GM19240 (cell line): ENCODE measurements at regions not wholly inside any gene's neighbourhood (a gene's known extent, or its start where the extent isn't known, plus 50 kb on each side); places are given as distances from the start of the nearest gene placed in this dataset.
"Not testable (repeated sequence)": the region's sequence is repeated elsewhere in the genome, so short reads cannot be mapped to it uniquely, and the experiment has no call there.

Experiments used
- DNase-seq: peaks from one replicate; pipeline ENCODE4 v3.0.0; 2011; ENCODE audit warnings: low spot score; ENCODE audit not compliant: insufficient read length

DNA sequence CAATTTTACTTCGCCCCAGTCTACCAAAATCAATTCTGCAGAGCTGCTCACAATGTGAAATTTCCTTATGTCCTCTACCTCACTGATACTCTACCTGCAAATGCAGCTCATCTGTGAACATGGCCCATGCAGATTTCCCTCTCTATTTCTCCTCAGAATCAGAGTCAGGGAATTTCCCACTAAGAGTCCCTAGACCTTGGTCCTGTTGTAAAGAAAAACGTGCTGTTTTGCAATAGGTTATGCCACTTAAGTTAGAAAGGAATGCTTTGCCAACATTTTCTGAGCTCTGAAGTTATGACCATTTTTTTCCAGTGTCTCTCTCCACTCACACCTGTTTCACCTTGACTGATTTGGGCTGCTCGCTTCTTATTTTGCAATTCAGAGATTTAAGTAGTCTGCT lies 524.0 kb downstream of the TTLL7 start:
- not testable (repeated sequence) for DNase-seq

DNA sequence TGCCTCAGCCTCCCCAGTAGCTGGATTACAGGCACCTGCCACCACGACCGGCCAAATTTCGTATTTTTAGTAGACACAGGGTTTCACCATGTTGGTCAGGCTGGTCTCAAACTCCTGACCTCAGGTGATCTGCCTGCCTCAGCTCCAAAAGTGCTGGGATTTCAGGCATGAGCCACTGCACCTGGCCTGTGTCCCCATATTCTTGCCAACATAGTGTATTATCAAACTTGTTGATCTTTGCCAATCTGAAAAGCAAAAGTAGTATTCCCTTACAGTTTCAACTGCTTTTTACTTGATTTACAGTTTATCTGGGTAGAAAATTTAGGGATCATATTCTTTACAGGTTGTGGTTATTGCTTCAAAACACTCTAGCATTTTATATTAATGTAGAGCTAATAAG lies 524.9 kb downstream of the TTLL7 start:
- DNase-seq: not testable (repeated sequence)

DNA sequence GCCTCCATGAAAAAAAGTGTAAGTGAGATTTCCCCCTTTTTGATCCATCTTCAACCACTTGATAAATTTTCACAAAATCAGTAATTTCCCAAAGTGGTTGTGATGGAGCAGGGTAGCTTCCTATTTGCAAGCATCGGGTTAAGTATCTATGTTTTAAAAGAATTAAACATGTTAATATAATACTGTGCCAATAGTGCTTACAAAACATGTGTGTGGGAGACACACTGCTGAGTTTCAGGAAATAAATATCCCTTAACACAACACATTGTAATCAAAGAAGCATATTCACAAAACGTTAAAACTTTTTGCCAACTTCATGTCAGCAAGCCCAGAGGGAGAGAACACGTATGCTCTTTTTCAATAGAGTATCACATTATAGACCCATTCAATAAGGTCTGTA lies 526.9 kb downstream of the TTLL7 start:
- not testable (repeated sequence) for DNase-seq

DNA sequence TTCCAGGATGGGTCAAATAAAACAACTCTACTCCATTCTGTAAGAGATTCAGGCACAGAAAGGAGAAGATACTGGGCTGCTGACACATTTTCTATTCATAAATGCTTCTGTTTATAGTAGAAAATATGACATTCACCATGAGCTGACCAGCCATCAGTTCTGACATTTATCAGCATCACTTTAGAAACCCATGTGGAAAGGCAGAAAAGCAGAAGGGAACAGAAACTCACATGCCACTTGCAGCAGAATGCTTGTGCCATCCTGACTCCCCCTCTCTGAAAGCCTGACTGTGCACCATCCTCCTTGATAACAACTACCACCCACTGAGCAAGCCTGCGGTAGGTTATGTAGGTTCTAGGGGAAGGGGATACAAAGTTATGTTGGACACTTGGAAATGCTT lies 527.7 kb downstream of the TTLL7 start:
- not testable (repeated sequence) for DNase-seq

DNA sequence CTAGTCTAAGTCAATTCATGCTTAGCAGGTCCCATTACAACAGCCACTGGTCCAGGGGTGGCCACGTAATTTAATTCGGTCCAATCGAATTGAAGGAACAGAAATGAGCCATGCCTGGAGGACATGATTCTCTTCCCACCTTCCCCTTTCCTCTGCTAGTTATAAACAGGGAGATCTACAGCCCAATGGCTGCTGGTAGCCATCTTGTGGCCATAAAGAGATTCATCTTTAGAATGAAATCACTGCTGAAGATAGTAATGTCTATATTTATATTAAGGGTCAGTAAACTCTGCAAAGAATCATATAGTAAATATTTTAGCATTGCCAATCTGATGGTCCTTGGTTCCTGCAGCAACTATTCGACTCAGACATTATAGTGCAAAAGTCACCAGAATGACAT lies 530.6 kb downstream of the TTLL7 start:
- not testable (repeated sequence) for DNase-seq

DNA sequence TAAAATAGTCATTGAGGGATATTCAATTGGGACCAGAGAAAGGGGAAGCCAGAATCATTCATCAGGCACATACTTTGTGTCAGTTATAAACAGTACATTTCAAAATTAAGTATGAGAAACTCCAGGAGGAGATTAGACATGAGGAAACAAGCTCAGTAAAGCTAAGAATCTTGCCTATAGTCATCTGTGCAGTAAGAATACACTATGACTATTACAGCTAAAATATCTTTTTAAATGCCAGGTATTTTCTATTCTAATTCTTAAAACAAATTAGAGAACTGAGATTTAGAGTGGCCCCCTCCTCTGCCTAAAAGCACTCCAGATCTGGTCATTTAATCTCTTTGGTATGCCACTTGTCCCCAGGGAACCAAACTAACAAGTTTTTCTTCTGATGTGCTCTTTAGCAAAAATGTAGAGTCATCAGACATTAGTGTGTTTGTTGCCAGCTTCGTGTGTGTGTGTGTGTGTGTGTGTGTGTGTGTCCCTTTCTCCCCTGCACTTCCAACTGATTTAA lies 541.1 kb downstream of the TTLL7 start:
- DNase-seq: not testable (repeated sequence)

DNA sequence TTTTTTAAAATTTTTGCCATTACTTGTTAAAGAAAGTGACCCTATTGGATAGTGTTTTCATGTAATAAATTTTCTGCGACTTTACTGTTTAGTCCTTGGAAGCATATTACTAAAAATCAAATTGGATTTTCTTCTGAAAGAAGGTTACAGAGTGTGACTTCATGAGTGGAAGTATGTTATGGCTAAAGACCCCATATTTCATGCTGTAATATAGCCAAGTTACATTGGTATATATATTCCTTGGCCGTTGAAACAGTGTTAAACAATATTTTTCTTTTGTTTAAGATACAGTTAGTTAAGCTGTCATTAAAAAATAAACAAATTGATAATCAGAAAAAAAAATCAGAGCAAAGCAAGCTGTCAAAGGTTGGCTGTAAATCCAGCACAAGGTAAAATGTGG lies 541.7 kb downstream of the TTLL7 start:
- not testable (repeated sequence) for DNase-seq

DNA sequence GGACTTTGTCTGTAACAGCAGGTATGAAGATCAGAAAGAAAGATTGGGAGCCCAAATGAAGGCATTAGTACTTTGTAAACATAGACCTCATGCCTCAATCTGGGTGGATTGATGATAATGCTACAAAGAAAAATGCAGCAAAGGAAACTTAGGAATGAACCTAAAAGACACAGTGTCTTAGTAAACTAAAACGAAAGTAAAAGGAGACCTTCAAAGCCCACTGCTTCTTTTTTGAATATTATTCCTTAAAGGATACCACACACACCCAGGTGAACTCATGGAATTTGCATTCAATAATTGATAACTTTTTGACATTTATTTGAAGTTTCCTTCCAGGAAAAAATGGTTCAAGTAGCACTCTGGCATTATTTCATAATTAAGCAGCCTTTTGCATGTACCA lies 543.2 kb downstream of the TTLL7 start:
- not testable (repeated sequence) for DNase-seq

DNA sequence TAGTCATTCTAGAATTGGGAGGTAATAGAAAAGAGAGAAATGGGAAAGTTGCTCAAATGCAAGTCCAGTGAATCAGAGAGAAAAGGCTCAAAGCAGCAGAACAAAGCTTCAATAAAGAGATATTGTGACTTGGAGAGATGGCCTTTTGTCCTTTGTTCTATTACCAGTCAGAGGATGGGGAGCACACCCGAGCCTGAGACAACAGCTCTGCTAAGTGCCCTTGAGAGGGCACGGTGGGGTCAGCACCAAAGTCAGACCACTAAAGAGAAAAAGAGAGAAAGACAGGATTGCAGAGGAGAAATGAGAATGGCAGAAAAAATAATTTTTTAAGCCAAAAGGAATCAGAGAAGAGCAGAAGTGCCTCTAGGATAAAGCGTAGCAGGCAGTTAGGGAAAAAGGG lies 553.1 kb downstream of the TTLL7 start:
- not testable (repeated sequence) for DNase-seq

DNA sequence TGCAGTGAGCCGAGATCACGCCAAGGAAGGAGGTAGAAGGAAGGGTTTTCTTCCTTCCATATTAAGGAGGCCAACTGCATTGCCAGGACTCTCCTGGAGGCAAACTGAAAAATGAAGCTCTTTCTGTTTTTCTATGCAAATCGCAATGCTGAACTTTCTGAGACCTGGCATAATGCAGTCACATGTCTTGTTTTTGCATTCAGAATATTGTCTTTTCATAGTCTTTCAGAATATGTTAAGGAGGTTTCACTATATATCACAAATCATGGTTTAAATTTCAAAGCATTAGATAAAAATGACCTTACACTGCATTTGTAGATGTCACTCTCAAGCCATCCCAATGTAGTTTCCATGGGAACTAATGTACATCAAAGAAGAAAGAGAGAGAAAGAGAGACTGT lies 556.5 kb downstream of the TTLL7 start:
- DNase-seq: not testable (repeated sequence)

DNA sequence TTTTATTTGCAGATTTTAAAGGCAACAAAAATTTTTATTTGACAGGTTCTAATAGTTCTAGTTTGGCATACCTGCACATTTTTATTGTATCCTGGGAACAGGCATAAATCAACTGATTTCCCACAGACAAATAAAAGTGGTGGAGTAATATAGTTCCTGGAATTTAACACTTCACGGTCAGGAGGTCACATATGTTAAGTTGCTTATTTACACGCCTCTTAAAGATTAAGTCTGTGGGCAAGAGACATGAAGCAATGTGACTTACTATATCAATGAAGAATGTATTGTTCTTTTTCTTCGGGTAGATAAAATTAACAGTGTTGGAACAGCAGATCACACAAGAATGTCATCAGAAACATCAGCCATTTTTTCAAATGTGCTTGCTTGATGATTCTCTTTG lies 558.3 kb downstream of the TTLL7 start:
- DNase-seq: not testable (repeated sequence)

DNA sequence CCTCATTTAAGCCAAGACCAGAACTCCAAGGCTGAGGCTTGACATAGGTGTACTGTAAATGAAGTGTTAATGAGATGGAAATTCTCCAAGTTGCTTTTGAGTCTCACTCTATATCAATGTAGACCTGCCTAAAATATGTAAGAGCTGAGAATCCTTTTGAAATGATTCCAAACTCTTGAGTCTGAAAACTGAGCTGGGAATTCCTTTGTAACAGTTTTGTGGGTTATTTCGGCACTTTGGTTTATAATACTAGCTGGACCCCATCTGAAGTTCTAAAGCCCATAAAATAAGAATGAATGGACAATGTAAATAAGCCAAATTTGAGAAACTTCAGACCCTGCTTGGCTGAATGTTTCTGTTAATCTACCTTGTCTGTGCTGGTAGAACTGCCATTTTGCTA lies 558.9 kb downstream of the TTLL7 start:
- DNase-seq: not testable (repeated sequence)

DNA sequence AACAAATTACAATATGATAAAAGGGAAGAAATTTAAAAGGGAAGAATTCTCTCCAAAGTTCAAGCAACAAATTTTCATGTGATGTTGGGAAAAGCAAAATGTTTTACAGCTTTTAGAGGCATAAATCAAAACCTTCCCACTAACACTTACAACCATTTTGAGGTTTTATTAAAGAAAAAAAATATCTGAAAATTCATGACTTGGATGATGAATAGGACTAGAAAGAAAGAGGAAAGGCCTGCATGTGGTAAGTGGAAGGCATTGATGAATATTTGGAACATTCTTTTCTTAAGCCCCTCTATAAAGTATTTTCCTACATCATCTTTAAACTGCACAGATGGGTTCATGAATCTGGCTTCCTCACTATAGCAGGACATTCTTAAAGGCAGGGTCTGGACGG lies 560.6 kb downstream of the TTLL7 start:
- DNase-seq: not testable (repeated sequence)

DNA sequence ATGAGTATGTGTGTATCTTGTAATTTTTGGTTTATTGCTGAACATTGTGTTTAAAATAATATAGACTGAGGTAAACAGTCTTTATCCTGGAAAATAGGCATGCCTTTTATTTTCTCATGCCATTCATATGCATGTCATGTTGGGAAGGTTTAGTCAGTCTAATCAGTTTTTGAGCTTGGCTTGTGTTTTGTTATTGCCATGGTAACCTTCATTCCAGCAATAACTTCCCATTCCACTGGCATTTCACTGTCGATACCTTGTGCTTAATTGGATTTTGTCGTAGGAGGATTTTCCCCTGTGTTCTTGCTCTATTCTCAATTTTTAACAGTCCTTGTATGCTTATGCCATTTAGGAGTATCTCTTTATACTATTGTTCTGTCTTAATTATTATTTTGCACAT lies 563.6 kb downstream of the TTLL7 start:
- not testable (repeated sequence) for DNase-seq

DNA sequence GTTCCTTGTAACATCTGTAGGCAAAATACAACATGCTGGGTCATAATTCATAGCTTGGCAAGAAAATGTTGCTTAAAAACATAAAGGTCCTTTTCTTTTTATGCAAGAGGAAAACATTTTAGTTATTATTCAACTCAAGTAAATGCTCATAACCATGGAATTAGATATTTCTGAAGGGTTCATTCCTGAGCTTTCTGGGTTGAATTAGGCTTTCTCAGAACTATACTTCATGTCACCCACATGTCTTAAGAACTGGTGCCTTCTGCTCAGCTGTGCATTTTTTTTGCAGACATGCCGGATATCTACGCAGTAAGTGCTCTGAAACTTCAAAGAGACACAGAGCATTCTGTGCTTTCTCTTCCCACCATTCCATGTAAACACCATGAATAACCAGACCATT lies 571.4 kb downstream of the TTLL7 start:
- not testable (repeated sequence) for DNase-seq

DNA sequence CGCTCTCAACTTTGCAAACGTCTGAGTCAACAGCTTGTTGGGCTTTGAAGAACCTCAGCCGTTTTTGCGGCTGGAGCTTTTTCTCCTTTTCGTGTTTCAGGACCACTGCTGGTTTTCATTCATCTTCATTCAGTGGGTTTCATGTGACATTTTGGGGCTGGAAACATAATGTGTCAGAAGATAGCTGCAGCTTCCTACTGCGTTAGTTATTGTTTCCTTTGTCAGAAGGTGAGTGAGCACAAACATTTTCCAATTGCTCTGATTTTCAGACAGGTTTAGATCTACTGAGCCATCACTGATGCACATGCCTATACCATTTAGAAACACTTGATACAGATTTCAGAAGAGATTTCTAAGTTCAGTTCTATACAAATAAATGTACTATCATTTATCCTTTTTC lies 575.5 kb downstream of the TTLL7 start:
- DNase-seq: not testable (repeated sequence)

DNA sequence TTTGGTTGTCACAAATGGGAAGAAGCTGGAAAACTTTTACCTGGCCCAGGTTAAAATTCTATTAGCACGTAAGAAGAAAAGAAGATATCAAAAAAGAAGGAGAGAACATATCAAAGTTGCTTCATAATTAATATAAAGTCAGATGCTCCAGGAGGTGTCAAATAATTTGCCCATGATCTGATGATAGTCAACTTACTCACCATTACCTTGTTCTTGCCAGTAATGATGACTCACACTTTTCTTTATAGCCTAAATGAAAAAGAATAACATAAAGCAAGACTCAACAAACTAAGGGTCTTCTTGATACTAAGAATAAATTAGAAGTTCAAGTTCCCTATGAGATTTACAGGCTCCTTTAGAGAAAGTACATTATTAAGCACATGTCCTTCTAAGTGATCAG lies 580.4 kb downstream of the TTLL7 start:
- no peak for DNase-seq

DNA sequence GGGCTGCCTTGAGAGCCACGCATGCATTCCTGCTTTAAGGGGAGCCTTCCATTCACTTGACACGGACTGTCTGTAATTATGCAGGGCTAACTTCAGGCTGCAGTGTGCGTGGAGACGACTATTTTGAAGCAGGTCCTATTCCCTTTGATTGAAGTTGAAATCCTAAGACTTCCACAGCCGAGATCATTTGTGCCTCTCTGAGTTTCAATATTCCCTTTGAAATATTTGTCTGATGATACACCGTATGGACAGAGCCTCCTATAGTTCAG lies 585.2 kb downstream of the TTLL7 start:
- not testable (repeated sequence) for DNase-seq

DNA sequence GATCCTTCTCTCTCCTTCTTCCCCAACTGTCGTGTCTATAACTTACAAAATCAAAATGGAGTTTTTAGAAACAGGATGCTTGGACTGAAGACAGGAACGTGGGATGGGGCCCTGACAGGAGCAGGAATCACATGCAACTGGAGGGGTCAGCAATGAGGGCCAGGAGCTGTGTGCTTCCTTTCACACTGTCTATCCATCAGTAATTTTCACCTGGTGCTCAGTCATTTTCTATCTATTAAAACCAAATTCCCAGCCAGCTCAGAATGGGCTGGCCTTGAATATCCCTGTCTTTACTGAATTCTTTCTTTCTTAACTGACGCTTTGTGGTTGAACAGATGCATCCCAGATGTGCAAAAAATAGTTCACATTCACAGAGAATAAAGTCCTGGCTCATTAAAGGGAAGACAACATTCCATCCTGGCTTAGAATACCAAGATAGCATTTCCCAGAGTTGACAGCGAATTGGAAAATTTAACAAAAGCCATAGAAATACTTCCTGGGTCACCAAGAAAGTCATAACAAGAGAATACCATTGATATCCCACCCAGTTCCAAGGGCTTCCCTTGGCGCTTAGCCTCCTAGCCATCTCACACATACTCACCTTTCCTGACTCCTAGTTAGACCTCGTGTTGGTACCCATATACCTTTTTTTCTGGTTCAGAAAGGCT lies 588.1 kb downstream of the TTLL7 start:
- DNase-seq: not testable (repeated sequence)

DNA sequence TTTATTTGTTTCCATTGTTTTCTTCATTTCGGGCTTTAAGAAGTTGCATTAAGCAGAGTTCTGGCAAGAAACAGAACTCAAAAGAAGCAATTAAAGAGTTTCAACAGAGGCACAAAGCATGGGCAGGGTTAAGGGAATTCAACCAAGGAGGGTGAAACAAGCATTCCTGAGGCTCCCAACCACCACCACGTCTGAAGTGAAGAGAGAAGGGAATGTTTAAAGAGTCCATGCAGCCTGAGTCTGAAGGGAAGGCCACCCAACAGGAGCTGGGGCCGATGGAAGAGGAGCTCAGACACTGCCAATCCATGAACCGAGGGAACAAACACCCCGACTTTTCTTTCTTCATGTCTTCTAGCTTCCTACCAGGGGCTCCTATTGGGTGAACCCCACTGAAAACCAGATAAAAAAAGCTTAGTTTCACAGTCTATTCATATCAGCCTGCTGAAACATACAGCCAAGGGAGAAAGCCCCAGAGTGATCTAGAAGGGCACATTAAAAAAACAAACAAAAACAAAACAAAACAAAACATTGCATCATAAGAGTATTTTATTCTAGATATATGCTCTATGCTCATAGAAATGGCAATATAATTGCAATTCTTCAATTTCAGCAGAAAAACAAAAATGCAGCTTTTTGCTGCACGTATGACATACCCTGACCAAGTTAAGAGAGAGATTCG lies 592.1 kb downstream of the TTLL7 start:
- DNase-seq: not testable (repeated sequence)

DNA sequence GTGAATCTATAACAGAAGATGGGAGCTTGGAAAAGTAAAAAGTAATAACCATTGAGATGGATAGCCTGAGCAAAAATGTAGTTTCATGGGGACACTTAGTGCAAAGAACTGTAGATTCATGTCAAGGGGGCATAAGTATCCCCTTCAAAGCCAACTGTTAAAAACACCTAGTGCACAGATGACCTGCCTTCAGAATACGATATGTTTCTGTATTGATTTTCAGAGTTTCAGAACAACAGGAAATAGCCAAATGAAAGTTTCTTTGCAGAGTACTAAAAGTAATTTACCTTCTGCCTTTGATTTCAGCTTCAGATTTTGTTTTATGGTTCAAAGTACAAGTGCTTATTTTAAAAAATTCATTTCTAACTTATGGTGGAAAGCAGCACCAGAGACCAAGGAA lies 593.1 kb downstream of the TTLL7 start:
- DNase-seq: not testable (repeated sequence)

DNA sequence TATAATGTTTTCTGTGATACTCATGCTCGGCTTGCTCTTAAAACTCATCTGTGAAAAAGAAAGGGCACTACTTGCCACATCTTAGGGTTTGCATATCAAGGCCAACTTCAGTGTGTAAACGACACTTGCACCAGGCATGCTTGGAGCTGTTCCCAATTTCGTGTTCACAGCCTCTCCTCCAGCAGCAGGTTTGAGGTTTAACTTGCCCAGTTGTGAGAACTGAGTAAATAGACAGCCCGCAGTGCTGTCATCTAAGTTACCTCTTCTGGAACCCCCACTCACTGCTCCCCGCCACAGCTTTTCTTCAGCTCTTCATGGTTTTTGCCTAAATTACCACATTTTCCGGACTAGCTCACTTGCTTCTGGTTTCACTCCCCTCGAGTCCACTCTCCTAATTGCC lies 595.4 kb downstream of the TTLL7 start:
- not testable (repeated sequence) for DNase-seq

DNA sequence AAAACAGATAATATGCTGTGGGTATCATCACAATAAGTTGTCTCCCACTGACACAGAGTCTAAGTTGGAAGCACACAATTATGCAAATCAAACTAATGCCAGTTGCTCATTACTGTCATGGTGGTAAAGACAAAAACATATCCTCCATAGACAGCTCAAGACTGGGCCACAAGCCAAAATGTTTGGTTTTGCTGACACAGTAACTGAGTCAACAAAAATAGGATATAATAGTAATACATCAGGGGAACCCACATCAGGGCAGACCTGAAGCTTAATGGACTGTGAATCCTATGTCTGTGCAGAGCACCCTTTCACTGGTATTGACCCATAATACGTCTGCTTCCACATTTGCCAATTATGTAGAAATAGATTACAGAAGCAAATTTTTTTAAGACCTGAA lies 597.8 kb downstream of the TTLL7 start:
- DNase-seq: not testable (repeated sequence)
